Neuron (in vitro differentiated cells): ENCODE measurements at regions not wholly inside any gene's neighbourhood (a gene's known extent, or its start where the extent isn't known, plus 50 kb on each side); places are given as distances from the start of the nearest gene placed in this dataset.

Experiments
- H2AFZ ChIP-seq: one replicate; pipeline ENCODE4 v1.6.1; 2013; ENCODE audit warnings: low read depth, mild to moderate bottlenecking, inconsistent platforms, low read length, moderate library complexity
- H3K27me3 ChIP-seq: one replicate; pipeline ENCODE4 v1.6.1; 2013; ENCODE audit warnings: low read length; ENCODE audit not compliant: insufficient read depth
- H3K36me3 ChIP-seq: one replicate; pipeline ENCODE4 v1.6.1; 2013; ENCODE audit warnings: low read length; ENCODE audit not compliant: insufficient read depth
- H3K4me1 ChIP-seq: one replicate; pipeline ENCODE4 v1.6.1; 2013; ENCODE audit warnings: low read length; ENCODE audit not compliant: insufficient read depth
- H3K4me3 ChIP-seq: 2 replicates; pipeline ENCODE4 v1.5.1; 2013; ENCODE audit warnings: mild to moderate bottlenecking, low read length, moderate library complexity
- H3K9me3 ChIP-seq: one replicate; pipeline ENCODE4 v1.6.1; 2013; ENCODE audit warnings: low read length

- Histone ChIP-seq H3K36me3 (no peaks in the 10 kb centered on the region), H3K4me3 (no peak overlapping the region), H3K27me3 (peaks cover 14% of the 10 kb centered on the region), H3K4me1 (peaks cover 2% of the 10 kb centered on the region), H2AFZ (no peak overlapping the region), H3K9me3 (no peaks in the 10 kb centered on the region)
These were observed 58.2 kb upstream of the ARRDC4 start for GRCh38 chr15:97902140-97902780.

GRCh38 chr15:97903560-97903959 lies 56.9 kb upstream of the ARRDC4 start:
- Histone ChIP-seq H3K9me3 (no peaks in the 10 kb centered on the region), H2AFZ (no peak overlapping the region), H3K4me1 (peaks cover 2% of the 10 kb centered on the region), H3K36me3 (no peaks in the 10 kb centered on the region), H3K27me3 (peaks cover 14% of the 10 kb centered on the region), H3K4me3 (no peak overlapping the region)

GRCh38 chr15:97903971-97904572 lies 56.4 kb upstream of the ARRDC4 start:
- peaks cover 14% of the 10 kb centered on the region for H3K27me3 ChIP-seq

GRCh38 chr15:97909291-97909891 lies 51.1 kb upstream of the ARRDC4 start:
- H3K27me3 ChIP-seq = peaks cover 7% of the 10 kb centered on the region

More at GRCh38 chr15:97903971-97904572, 56.4 kb upstream of the ARRDC4 start:
- Histone ChIP-seq H3K4me3 (no peak overlapping the region), H3K9me3 (no peaks in the 10 kb centered on the region), H2AFZ (no peak overlapping the region), H3K4me1 (peaks cover 2% of the 10 kb centered on the region), H3K36me3 (no peaks in the 10 kb centered on the region)

More at GRCh38 chr15:97909291-97909891, 51.1 kb upstream of the ARRDC4 start:
- Histone ChIP-seq H3K9me3 (no peaks in the 10 kb centered on the region), H3K4me3 (no peak overlapping the region), H2AFZ (no peak overlapping the region), H3K4me1 (peaks cover under 1% of the 10 kb centered on the region), H3K36me3 (no peaks in the 10 kb centered on the region)
